Activated naive CD8-positive, alpha-beta T cell (primary cell): ENCODE measurements at regions not wholly inside any gene's neighbourhood (a gene's known extent, or its start where the extent isn't known, plus 50 kb on each side); places are given as distances from the start of the nearest gene placed in this dataset.

ENCODE experiments used
- H3K27ac Mint-ChIP-seq: one replicate; pipeline ENCODE4 v1.8.0; 2021; ENCODE audit warnings: mixed read lengths
- H3K27me3 Mint-ChIP-seq: one replicate; pipeline ENCODE4 v1.8.0; 2021; ENCODE audit warnings: mixed read lengths
- H3K36me3 Mint-ChIP-seq: one replicate; pipeline ENCODE4 v1.8.0; 2021; ENCODE audit warnings: mixed read lengths
- H3K4me1 Mint-ChIP-seq: one replicate; pipeline ENCODE4 v1.8.0; 2021; ENCODE audit warnings: low read depth, mixed read lengths
- H3K4me3 Mint-ChIP-seq: one replicate; pipeline ENCODE4 v1.8.0; 2021; ENCODE audit warnings: mild to moderate bottlenecking, mixed read lengths
- H3K9me3 Mint-ChIP-seq: one replicate; pipeline ENCODE4 v1.8.0; 2021; ENCODE audit warnings: low read depth, mixed read lengths

GRCh38 chr10:56298941-56299340 is 62.1 kb downstream of the ZWINT start:
- no peaks in the 10 kb centered on the region for H3K27me3 Mint-ChIP-seq
- H3K27ac Mint-ChIP-seq, result no peak overlapping the region
- no peaks in the 10 kb centered on the region for H3K9me3 Mint-ChIP-seq
- no peak overlapping the region for H3K4me3 Mint-ChIP-seq
- H3K36me3 Mint-ChIP-seq, result no peaks in the 10 kb centered on the region
- H3K4me1 Mint-ChIP-seq, result no peaks in the 10 kb centered on the region

GRCh38 chr10:56296618-56297017 is 64.4 kb downstream of the ZWINT start:
- no peaks in the 10 kb centered on the region for H3K36me3 Mint-ChIP-seq
- H3K9me3 Mint-ChIP-seq, result peaks cover 6% of the 10 kb centered on the region
- H3K4me1 Mint-ChIP-seq, result no peaks in the 10 kb centered on the region
- H3K27ac Mint-ChIP-seq, result no peak overlapping the region
- H3K27me3 Mint-ChIP-seq, result no peaks in the 10 kb centered on the region
- no peak overlapping the region for H3K4me3 Mint-ChIP-seq

- H3K4me1 Mint-ChIP-seq, result no peaks in the 10 kb centered on the region
Observed at GRCh38 chr10:56288403-56288802, 72.7 kb downstream of the ZWINT start.

GRCh38 chr10:56286096-56286495 is 75.0 kb downstream of the ZWINT start:
- no peak overlapping the region for H3K4me3 Mint-ChIP-seq
- H3K4me1 Mint-ChIP-seq, result no peaks in the 10 kb centered on the region
- no peak overlapping the region for H3K27ac Mint-ChIP-seq
- H3K36me3 Mint-ChIP-seq, result no peaks in the 10 kb centered on the region
- peaks cover 5% of the 10 kb centered on the region for H3K9me3 Mint-ChIP-seq
- H3K27me3 Mint-ChIP-seq, result no peaks in the 10 kb centered on the region

More at GRCh38 chr10:56288403-56288802, 72.7 kb downstream of the ZWINT start:
- Mint-ChIP-seq H3K9me3 (peaks cover 14% of the 10 kb centered on the region), H3K4me3 (no peak overlapping the region), H3K27ac (no peak overlapping the region), H3K36me3 (no peaks in the 10 kb centered on the region), H3K27me3 (no peaks in the 10 kb centered on the region)

GRCh38 chr10:56279270-56279669 is 81.8 kb downstream of the ZWINT start:
- Mint-ChIP-seq H3K9me3 (no peaks in the 10 kb centered on the region), H3K4me1 (no peaks in the 10 kb centered on the region), H3K36me3 (no peaks in the 10 kb centered on the region), H3K27me3 (no peaks in the 10 kb centered on the region), H3K27ac (no peak overlapping the region), H3K4me3 (no peak overlapping the region)

GRCh38 chr10:56269181-56269580 is 91.9 kb downstream of the ZWINT start:
- Mint-ChIP-seq H3K27me3 (no peaks in the 10 kb centered on the region), H3K27ac (no peak overlapping the region), H3K9me3 (no peaks in the 10 kb centered on the region), H3K36me3 (no peaks in the 10 kb centered on the region), H3K4me3 (no peak overlapping the region), H3K4me1 (no peaks in the 10 kb centered on the region)

- no peak overlapping the region for H3K27ac Mint-ChIP-seq
- H3K36me3 Mint-ChIP-seq, result no peaks in the 10 kb centered on the region
- no peaks in the 10 kb centered on the region for H3K27me3 Mint-ChIP-seq
- H3K4me1 Mint-ChIP-seq, result no peaks in the 10 kb centered on the region
- H3K9me3 Mint-ChIP-seq, result no peaks in the 10 kb centered on the region
- H3K4me3 Mint-ChIP-seq, result no peak overlapping the region
Observed at GRCh38 chr10:56266120-56266519, 94.9 kb downstream of the ZWINT start.

GRCh38 chr10:56258991-56259390 is 102.1 kb downstream of the ZWINT start:
- Mint-ChIP-seq H3K4me3 (no peak overlapping the region), H3K27me3 (no peaks in the 10 kb centered on the region), H3K27ac (no peak overlapping the region), H3K9me3 (peaks cover 7% of the 10 kb centered on the region), H3K36me3 (no peaks in the 10 kb centered on the region), H3K4me1 (no peaks in the 10 kb centered on the region)

GRCh38 chr10:56258378-56258777 is 102.7 kb downstream of the ZWINT start:
- Mint-ChIP-seq H3K27ac (no peak overlapping the region), H3K36me3 (no peaks in the 10 kb centered on the region), H3K4me1 (no peaks in the 10 kb centered on the region), H3K27me3 (no peaks in the 10 kb centered on the region), H3K9me3 (peaks cover 9% of the 10 kb centered on the region), H3K4me3 (no peak overlapping the region)

- no peak overlapping the region for H3K27ac Mint-ChIP-seq
- H3K4me3 Mint-ChIP-seq, result no peak overlapping the region
- no peaks in the 10 kb centered on the region for H3K27me3 Mint-ChIP-seq
- H3K4me1 Mint-ChIP-seq, result no peaks in the 10 kb centered on the region
- peaks cover 9% of the 10 kb centered on the region for H3K9me3 Mint-ChIP-seq
- no peaks in the 10 kb centered on the region for H3K36me3 Mint-ChIP-seq
Observed at GRCh38 chr10:56255298-56255697, 105.8 kb downstream of the ZWINT start.

- H3K27me3 Mint-ChIP-seq, result no peaks in the 10 kb centered on the region
- no peak overlapping the region for H3K4me3 Mint-ChIP-seq
- no peaks in the 10 kb centered on the region for H3K4me1 Mint-ChIP-seq
- H3K9me3 Mint-ChIP-seq, result peaks cover 6% of the 10 kb centered on the region
- no peaks in the 10 kb centered on the region for H3K36me3 Mint-ChIP-seq
- H3K27ac Mint-ChIP-seq, result no peak overlapping the region
Observed at GRCh38 chr10:56240471-56240870, 120.6 kb downstream of the ZWINT start.

- H3K4me3 Mint-ChIP-seq, result no peak overlapping the region
- peaks cover 11% of the 10 kb centered on the region for H3K9me3 Mint-ChIP-seq
- no peak overlapping the region for H3K27ac Mint-ChIP-seq
- H3K36me3 Mint-ChIP-seq, result no peaks in the 10 kb centered on the region
- no peaks in the 10 kb centered on the region for H3K27me3 Mint-ChIP-seq
- H3K4me1 Mint-ChIP-seq, result no peaks in the 10 kb centered on the region
Observed at GRCh38 chr10:56231436-56231835, 129.6 kb downstream of the ZWINT start.

GRCh38 chr10:56222237-56222636 is 138.8 kb downstream of the ZWINT start:
- no peaks in the 10 kb centered on the region for H3K36me3 Mint-ChIP-seq
- no peaks in the 10 kb centered on the region for H3K4me1 Mint-ChIP-seq
- peaks cover 8% of the 10 kb centered on the region for H3K9me3 Mint-ChIP-seq
- H3K27me3 Mint-ChIP-seq, result no peaks in the 10 kb centered on the region
- H3K4me3 Mint-ChIP-seq, result no peak overlapping the region
- H3K27ac Mint-ChIP-seq, result no peak overlapping the region

GRCh38 chr10:56212951-56213350 is 148.1 kb downstream of the ZWINT start:
- Mint-ChIP-seq H3K9me3 (peaks cover 8% of the 10 kb centered on the region), H3K4me3 (no peak overlapping the region), H3K4me1 (no peaks in the 10 kb centered on the region), H3K27me3 (no peaks in the 10 kb centered on the region), H3K36me3 (no peaks in the 10 kb centered on the region), H3K27ac (no peak overlapping the region)

- no peak overlapping the region for H3K4me3 Mint-ChIP-seq
- no peaks in the 10 kb centered on the region for H3K4me1 Mint-ChIP-seq
- no peaks in the 10 kb centered on the region for H3K27me3 Mint-ChIP-seq
Observed at GRCh38 chr10:56181607-56182006, 179.5 kb downstream of the ZWINT start.

GRCh38 chr10:56178210-56178609 is 182.8 kb downstream of the ZWINT start:
- no peak overlapping the region for H3K27ac Mint-ChIP-seq
- no peaks in the 10 kb centered on the region for H3K36me3 Mint-ChIP-seq
- no peak overlapping the region for H3K4me3 Mint-ChIP-seq
- peaks cover 15% of the 10 kb centered on the region for H3K9me3 Mint-ChIP-seq
- H3K27me3 Mint-ChIP-seq, result no peaks in the 10 kb centered on the region
- H3K4me1 Mint-ChIP-seq, result no peaks in the 10 kb centered on the region

More at GRCh38 chr10:56181607-56182006, 179.5 kb downstream of the ZWINT start:
- no peak overlapping the region for H3K27ac Mint-ChIP-seq
- H3K36me3 Mint-ChIP-seq, result no peaks in the 10 kb centered on the region
- H3K9me3 Mint-ChIP-seq, result peaks cover 24% of the 10 kb centered on the region
